NCI-H2171 treated with DMSO at 0.1 percent for 48 hours (cell line): ENCODE measurements at regions not wholly inside any gene's neighbourhood (a gene's known extent, or its start where the extent isn't known, plus 50 kb on each side); places are given as distances from the start of the nearest gene placed in this dataset.
"Not testable (repeated sequence)": the region's sequence is repeated elsewhere in the genome, so short reads cannot be mapped to it uniquely, and the experiment has no call there.

Source experiments
- DNase-seq: peaks from one replicate; lab custom pipeline; 2025; lab: John Stamatoyannopoulos, UW

DNA sequence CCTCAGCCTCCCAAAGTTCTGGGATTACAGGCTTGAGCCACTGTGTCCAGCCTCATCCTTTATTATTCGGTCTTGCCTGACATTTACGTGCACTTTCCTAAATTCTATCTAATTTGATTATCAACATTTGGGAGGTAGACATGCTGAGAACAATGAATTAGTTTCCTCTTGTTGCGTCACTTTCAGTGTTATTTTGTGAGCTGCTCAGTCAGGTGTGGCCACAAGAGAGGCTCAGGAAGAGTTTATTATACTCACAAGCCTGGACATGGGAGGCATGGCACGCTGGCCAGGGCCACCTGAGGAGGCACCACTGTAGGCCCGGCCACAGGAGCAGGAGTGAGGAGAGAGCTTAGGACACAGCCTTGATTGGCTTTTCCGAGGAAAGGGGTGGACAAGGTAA lies 59.7 kb upstream of the RBFOX2 start:
- DNase-seq: no peak

DNA sequence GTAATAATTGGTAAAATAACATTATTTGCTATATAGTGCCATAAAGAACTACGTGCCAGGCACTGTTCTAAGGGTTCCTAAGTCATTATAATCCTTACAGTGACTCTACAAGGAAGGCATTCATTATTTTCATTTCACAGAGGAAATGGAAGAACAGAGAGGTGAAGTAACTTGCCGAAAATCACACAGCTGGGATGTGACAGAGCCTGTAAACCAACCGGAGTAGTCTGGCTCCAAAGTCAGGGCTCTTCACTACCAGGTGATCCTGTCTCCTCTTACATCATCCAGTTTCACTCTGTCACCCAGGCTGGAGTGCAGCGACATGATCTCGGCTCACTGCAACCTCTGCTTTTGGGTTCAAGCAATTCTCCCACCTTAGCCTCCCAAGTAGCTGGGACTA lies 59.2 kb upstream of the RBFOX2 start:
- DNase-seq: no peak

DNA sequence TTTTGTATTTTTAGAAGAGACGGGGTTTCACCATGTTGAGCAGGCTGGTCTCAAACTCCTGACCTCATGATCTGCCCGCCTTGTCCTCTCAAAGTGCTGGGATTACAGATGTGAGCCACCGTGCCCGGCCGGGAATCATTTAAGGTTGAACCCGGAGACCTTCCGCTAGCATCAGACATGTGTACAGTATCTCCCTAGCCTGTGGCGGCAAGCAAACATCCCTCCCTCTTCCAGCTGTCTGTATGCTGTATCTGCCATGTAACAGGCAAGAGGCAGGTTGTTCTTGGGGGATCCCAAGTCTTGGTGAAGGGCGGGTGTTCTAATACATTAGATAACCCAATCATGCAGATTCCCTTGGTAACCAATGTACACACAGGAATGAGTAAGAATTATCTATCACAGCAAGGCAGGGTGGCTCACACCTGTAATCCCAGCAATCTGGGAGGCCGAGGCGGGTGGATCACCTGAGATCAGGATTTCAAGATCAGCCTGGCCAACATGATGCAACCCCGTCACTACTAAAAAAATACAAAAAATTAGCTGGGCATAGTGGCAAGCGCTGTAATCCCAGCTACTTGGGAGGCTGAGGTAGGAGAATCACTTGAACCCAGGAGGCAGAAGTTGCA lies 58.1 kb upstream of the RBFOX2 start:
- DNase-seq: no peak

DNA sequence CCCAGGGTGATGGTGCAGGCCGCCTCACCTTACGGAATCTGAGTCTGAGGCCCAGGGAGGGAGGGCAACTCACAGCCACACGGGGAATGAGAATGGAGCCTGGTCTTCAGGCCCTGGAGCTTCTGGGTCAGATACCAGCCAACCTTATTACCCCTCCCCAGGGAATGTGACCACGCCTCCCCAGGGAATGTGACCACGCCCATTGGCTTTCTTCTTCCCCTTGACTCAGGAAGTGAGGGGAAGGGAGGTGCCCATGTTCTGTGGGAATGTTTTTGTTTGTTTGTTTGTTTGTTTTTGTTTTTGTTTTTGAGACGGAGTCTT lies 57.5 kb upstream of the RBFOX2 start:
- DNase-seq: no peak

DNA sequence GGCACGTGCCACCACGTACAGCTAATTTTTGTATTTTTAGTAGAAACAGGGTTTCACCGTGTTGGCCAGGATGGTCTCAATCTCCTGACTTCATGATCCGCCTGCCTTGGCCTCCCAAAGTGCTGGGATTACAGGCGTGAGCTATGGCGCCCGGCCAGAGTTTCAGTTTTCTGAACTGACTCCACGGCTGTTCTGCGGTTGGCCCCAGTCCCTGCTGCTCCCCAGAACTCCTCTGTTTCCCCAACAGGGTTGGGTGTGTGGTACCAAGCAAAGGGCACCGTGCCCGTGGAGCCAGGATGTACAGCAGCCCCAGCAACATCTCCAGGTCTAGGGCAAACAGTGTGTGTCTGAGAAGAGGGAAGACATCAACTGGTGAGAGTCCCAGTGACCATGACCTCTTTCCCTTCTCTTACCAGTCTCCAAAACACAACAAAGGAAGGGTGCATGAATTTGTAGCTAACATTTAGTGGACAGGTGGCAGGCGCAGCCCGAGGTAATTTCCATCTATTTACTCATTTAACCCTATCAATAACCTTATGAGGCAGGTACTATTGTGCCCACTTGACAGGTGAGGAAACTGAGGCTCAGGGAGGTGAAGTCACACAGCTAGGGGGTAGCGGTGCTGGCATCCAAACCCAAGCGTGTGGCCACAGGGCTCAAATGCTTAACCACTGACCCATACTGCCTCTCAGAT lies 57.0 kb upstream of the RBFOX2 start:
- no peak for DNase-seq

DNA sequence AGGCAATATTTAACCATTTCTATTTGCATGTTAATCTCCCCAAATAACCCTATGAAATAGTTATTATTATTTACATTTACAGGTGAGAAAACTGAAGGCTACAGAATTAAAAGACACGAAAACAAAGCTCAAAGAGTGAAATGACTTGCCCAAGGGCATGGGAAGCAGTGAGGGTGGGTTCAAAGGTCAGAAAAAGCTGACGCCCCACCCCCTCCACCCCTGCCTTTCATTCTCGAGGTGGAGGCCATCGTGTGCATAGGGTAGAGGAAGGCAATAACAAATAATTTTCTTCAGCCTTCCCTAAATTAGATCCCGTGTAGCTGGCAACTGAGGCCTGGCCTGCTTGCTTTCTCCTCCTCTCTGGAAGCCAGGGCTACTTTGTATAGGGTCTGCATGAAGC lies 56.1 kb upstream of the RBFOX2 start:
- DNase-seq: no peak

DNA sequence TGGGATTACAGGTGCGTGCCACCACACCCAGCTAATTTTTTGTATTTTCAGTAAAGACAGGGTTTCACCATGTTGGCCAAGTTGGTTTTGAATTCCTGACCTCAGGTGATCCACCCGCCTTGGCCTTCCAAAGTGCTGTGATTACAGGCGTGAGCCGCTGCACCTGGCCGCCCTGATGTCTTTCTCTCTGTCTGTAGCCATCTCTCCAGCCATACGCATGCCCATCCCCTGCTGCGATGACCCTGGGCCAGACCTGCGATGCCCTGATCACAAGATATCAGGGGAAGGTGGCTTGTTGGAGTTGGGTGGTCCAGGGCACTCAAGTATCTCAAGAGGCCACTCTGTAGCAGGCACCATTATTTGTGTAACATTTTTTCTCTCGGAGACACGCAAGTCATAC lies 54.4 kb upstream of the RBFOX2 start:
- DNase-seq: no peak

DNA sequence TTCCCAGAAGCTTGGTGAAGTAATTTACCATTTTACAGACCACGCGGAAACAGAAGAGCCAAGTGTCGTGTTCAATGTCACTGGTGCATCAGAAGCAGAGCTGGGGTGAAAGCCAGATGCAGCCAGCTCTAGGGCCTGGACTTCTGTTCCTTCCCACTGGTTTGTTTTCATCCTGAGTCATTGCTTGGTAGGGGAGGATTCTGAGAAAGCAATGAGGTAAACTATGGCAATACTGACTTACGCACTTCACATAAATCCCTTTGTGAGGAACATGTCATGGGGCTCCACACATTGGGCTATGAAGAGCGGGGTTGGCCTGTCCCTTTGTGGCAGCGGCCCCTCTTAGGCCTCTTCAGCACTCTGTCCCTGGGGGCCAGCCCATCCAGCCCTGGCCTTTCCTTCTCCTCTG lies 52.4 kb upstream of the RBFOX2 start:
- no peak for DNase-seq

DNA sequence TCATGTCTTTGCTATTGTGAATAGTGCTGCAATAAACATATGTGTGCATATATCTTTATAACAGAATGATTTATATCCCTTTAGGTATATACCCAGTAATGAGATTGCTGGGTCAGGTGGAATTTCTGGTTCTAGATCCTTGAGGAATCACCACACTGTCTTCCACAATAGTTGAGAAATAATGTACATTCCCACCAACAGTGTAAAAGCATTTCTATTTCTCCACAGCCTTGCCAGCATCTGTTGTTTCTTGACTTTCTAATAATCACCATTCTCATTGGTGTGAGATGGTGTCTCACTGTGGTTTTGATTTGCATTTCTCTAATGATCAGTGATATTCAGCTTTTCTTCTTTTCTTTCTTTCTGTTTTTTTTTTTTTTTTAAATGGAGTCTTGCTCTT lies 51.7 kb upstream of the RBFOX2 start:
- DNase-seq: not testable (repeated sequence)

DNA sequence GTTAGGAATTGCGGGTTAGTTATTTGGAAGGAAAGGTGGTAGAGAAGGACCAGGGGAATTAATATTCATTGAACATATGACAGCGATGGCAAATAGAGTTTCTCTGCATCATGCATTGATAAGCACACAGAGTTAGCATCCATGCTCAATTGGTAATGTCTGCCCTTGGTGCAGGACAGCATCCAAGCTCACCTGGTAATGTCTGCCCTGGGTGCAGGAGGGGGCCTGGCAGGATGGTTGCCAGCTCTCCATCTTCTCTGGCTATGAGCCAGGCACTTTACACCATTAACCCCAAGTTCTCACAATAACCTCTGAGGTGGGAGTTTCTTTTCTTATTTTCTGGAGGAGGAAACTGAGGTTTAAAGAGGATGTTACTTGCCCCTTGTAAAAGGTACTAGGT lies 50.4 kb upstream of the RBFOX2 start:
- DNase-seq: peak; percentile 18
